ENCODE measurements at regions not wholly inside any gene's neighbourhood (a gene's known extent, or its start where the extent isn't known, plus 50 kb on each side); places are given as distances from the start of the nearest gene placed in this dataset.
A peak's percentile ranks its signal among the peaks of the same experiment; 100 is the strongest.
"Not testable (repeated sequence)": the region's sequence is repeated elsewhere in the genome, so short reads cannot be mapped to it uniquely, and the experiment has no call there.

DNA sequence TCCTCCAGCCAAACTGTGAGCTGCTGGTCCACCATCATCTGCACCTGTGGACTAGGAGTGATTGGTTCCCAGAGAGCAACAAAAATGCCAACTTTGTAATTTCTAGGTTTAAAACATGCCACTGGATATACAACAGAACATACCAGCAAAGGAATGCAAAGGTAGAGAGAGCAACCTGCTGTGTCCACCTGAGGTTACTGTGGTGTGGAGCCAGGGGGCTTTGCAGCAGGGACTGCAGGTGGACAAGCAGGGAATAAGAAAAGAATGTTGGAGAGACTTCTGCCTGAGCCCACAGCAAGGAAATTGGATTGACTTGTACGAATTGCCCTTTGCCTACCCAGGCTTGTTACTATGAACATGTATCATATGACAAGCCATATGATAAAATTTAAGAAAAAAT, 345.2 kb upstream of the SPHKAP start:
- TF ChIP-seq, protein P1, sequence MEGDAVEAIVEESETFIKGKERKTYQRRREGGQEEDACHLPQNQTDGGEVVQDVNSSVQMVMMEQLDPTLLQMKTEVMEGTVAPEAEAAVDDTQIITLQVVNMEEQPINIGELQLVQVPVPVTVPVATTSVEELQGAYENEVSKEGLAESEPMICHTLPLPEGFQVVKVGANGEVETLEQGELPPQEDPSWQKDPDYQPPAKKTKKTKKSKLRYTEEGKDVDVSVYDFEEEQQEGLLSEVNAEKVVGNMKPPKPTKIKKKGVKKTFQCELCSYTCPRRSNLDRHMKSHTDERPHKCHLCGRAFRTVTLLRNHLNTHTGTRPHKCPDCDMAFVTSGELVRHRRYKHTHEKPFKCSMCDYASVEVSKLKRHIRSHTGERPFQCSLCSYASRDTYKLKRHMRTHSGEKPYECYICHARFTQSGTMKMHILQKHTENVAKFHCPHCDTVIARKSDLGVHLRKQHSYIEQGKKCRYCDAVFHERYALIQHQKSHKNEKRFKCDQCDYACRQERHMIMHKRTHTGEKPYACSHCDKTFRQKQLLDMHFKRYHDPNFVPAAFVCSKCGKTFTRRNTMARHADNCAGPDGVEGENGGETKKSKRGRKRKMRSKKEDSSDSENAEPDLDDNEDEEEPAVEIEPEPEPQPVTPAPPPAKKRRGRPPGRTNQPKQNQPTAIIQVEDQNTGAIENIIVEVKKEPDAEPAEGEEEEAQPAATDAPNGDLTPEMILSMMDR (IDR thresholded peaks at IDR 0.05; ENCODE audit: low read depth, low read length), result no peak
- H3K4me3 ChIP-seq (replicated peaks in 1 of 2; ENCODE audit: low read depth in 2 of 2, low read length in 2 of 2), result no peak overlapping the region
- no peak for DNase-seq (ENCODE audit: low read depth in 2 of 2)

DNA sequence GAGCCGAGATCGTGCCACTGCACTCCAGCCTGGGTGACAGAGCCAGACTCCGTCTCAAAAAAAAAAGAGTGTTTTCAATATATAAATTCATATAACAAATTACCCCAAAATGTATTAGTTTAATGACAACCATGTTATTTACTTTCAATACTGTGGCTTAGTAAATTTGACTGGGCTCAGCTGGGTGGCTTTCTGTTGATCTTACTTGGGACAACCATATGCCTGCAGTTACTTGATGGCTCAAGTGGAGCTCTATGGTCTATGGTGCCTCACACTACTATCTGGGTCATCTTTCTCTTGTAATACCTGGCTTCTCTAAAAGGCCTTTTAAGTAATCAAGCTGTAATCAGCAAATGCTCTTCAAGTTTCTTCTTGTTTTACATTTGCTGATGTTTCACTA, 341.5 kb upstream of the SPHKAP start:
- DNase-seq (ENCODE audit: low read depth in 2 of 2), result no peak
- TF ChIP-seq, protein P1 (IDR thresholded peaks at IDR 0.05; ENCODE audit: low read depth, low read length), result no peak
- H3K4me3 ChIP-seq (replicated peaks in 1 of 2; ENCODE audit: low read depth in 2 of 2, low read length in 2 of 2), result no peak overlapping the region

DNA sequence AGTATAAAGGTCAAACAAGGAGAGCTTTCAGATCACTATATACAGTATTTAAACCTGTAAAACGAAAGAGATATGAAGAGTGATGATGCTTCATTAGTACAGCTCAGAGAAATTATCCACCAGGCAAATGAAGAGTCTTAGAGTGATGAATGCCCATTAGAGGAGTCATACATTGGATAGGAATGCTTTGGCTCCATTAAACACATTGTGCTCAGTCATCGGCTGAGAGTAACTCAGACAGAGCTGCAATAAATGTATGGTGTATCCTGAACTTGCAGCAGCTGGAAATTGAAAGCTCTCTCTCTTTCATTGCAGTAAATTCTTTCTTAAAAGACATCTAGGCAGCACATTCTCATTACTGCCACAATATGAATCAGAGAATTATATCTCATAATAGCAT, 340.8 kb upstream of the SPHKAP start:
- TF ChIP-seq, protein P1 (IDR thresholded peaks at IDR 0.05; ENCODE audit: low read depth, low read length), result no peak
- DNase-seq (ENCODE audit: low read depth in 2 of 2), result peak in 1 of 2 donors; percentile 25
- no peak overlapping the region for H3K4me3 ChIP-seq (replicated peaks in 1 of 2; ENCODE audit: low read depth in 2 of 2, low read length in 2 of 2)

DNA sequence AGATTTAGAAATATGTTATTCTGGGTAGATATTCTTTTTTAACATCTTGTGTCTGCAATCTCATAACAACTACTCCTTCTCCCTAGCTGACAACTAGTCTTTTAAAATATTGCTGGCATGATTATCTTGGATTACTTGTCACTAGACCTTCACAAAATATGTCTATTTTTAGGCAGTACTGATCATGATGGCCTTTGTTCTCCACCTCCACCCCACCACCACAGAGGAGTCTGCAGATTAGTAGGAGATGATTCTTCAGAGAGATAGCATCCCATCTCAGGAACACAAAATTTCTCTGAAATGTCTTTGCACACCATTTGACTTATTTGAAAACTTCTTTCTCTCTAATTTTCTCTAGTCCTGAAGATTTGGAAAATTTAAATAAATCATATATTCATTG, 338.1 kb upstream of the SPHKAP start:
- TF ChIP-seq, protein P1 (IDR thresholded peaks at IDR 0.05; ENCODE audit: low read depth, low read length), result no peak
- DNase-seq (ENCODE audit: low read depth in 2 of 2), result no peak
- no peak overlapping the region for H3K4me3 ChIP-seq (replicated peaks in 1 of 2; ENCODE audit: low read depth in 2 of 2, low read length in 2 of 2)

DNA sequence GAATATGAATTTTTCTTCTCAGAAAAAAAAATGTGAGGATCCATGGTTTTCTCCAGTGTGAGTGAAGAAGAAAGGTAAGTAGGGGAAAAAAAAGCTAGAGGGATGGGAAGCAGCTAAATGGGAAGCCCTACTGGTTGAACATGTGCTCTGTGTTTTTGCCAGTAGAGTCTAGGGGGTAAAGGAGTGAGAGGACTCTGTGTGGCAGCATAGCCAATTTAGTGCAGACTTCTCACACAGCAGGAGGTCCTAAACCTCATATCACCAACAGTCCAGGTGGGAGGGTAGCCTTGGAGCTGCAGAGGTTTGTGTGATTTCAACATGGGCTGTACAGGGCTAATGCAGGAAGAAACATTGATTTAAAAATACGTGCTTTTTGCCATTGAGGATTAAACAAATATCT, 334.5 kb upstream of the SPHKAP start:
- no peak for DNase-seq (ENCODE audit: low read depth in 2 of 2)
- TF ChIP-seq, protein P1 (IDR thresholded peaks at IDR 0.05; ENCODE audit: low read depth, low read length), result no peak
- H3K4me3 ChIP-seq (replicated peaks in 1 of 2; ENCODE audit: low read depth in 2 of 2, low read length in 2 of 2), result no peak overlapping the region

DNA sequence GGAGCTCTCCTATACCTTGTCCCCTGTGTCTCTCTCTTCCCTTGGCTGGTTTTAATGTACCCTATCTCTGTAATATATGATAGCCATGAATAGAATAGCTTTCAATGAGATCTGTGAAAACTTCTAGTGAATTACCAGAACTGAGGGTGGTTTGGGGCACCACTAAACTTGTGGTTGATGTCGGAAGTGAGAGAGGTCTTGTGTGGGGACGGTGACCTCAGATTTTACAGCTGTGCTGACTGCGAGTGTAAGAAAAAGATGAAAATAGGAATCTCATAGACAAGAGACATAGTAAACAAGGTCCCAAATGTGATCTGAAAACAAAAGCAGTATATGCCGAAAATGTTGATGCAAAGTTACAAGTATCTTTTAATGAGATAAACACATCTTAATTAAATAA, 332.0 kb upstream of the SPHKAP start:
- H3K4me3 ChIP-seq (replicated peaks in 1 of 2; ENCODE audit: low read depth in 2 of 2, low read length in 2 of 2); DNase-seq (ENCODE audit: low read depth in 2 of 2): not testable (repeated sequence)

DNA sequence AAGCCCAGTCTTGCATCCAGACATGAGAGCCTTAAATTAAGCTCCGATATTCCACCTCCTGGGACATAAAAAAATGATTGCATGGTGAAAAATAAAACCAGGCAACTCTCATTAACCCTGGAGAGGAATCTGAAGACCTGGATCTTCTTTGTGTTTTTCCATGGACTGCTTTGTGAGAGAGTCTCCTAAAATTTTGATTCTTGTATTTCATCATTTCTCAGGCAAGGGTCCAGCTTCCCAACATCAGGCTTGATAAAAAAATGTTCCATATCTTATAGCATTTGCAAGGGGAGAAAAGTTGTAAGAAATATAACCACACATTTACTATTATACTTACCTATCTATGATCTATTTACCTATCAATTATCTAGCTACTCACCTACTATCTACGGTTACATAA, 327.5 kb upstream of the SPHKAP start:
- TF ChIP-seq, protein P1 (IDR thresholded peaks at IDR 0.05; ENCODE audit: low read depth, low read length), result no peak
- DNase-seq (ENCODE audit: low read depth in 2 of 2), result peak in 1 of 2 donors; percentile 4
- no peak overlapping the region for H3K4me3 ChIP-seq (replicated peaks in 1 of 2; ENCODE audit: low read depth in 2 of 2, low read length in 2 of 2)
